Endodermal cell (in vitro differentiated cells): ENCODE measurements at regions not wholly inside any gene's neighbourhood (a gene's known extent, or its start where the extent isn't known, plus 50 kb on each side); places are given as distances from the start of the nearest gene placed in this dataset.

Source experiments
- DNase-seq: peaks from one replicate; pipeline ENCODE4 v3.0.0-alpha.2; 2017
- H3K27ac ChIP-seq: 2 replicates; pipeline ENCODE4 v1.5.1; 2013; ENCODE audit warnings: mild to moderate bottlenecking, low read depth, low read length, moderate library complexity
- H3K27me3 ChIP-seq: 2 replicates; pipeline ENCODE4 v1.6.1; 2013; ENCODE audit warnings: mild to moderate bottlenecking, low read length, moderate library complexity; ENCODE audit not compliant: insufficient read depth, control insufficient read depth, poor library complexity, severe bottlenecking
- H3K36me3 ChIP-seq: 2 replicates; pipeline ENCODE4 v1.7.0; 2013; ENCODE audit warnings: mild to moderate bottlenecking, low read length, moderate library complexity; ENCODE audit not compliant: control insufficient read depth, insufficient read depth
- H3K4me1 ChIP-seq: one replicate; pipeline ENCODE4 v1.7.0; 2013; ENCODE audit warnings: low read length; ENCODE audit not compliant: control insufficient read depth, insufficient read depth
- H3K4me3 ChIP-seq: 2 replicates; pipeline ENCODE4 v1.5.1; 2013; ENCODE audit warnings: mild to moderate bottlenecking, low read length, moderate library complexity
- H3K9ac ChIP-seq: 2 replicates; pipeline ENCODE4 v1.6.1; 2013; ENCODE audit warnings: mild to moderate bottlenecking, low read length, moderate library complexity; ENCODE audit not compliant: poor library complexity, severe bottlenecking; ENCODE audit errors: extremely low read depth
- H3K9me3 ChIP-seq: 2 replicates; pipeline ENCODE4 v1.6.1; 2013; ENCODE audit warnings: mild to moderate bottlenecking, low read length, moderate library complexity; ENCODE audit not compliant: control insufficient read depth
- H3K27ac Mint-ChIP-seq: 2 replicates; pipeline ENCODE4 v1.8.0; 2020; ENCODE audit warnings: mixed read lengths
- H3K27me3 Mint-ChIP-seq: 2 replicates; pipeline ENCODE4 v1.8.0; 2021; ENCODE audit warnings: mild to moderate bottlenecking, mixed read lengths; ENCODE audit not compliant: insufficient read depth
- H3K36me3 Mint-ChIP-seq: 2 replicates; pipeline ENCODE4 v1.8.0; 2020; ENCODE audit warnings: low read depth, mixed read lengths
- H3K4me1 Mint-ChIP-seq: 2 replicates; pipeline ENCODE4 v1.8.0; 2020; ENCODE audit warnings: mixed read lengths
- H3K4me3 Mint-ChIP-seq: 2 replicates; pipeline ENCODE4 v1.8.0; 2020; ENCODE audit warnings: mild to moderate bottlenecking, moderate library complexity, mixed read lengths
- H3K9me3 Mint-ChIP-seq: 2 replicates; pipeline ENCODE4 v1.8.0; 2020; ENCODE audit warnings: mild to moderate bottlenecking, mixed read lengths
- CTCF ChIP-seq: fragments of 200-600 bp; sonication (generic); conservative IDR thresholded peaks from 2 replicates; pipeline ENCODE4 v1.5.0; 2021; ENCODE audit warnings: antibody characterized with exemption, mild to moderate bottlenecking
- WGBS, 2 experiments: methylation state at CpG; one replicate each; pipeline versions ENCODE4 v1.1.5 to v1.1.7; 2013; ENCODE audit warnings: missing lambda C conversion rate in 2 of 2, mixed read lengths in 1 of 2; ENCODE audit not compliant: insufficient coverage in 1 of 2, insufficient read length in 1 of 2; 5-methylcytosine and 5-hydroxymethylcytosine counted together

GRCh38 chr6:144877118-144877517, 592.0 kb downstream of the UTRN start:
- no peak overlapping the region for H3K27ac Mint-ChIP-seq
- peaks cover 1% of the 10 kb centered on the region for H3K4me1 Mint-ChIP-seq
- H3K27me3 ChIP-seq: no peaks in the 10 kb centered on the region
- WGBS, 2 experiments: 91% methylated on average over 1 of the region's 1 CpG; no CpG with 5 or more reads in 1 of the 2 experiments
- H3K4me3 Mint-ChIP-seq: no peak overlapping the region
- peaks cover 11% of the 10 kb centered on the region for H3K36me3 Mint-ChIP-seq
- no peak overlapping the region for H3K9ac ChIP-seq
- peaks cover 3% of the 10 kb centered on the region for H3K4me1 ChIP-seq
- no peaks in the 10 kb centered on the region for H3K27me3 Mint-ChIP-seq
- H3K9me3 Mint-ChIP-seq: peaks cover 18% of the 10 kb centered on the region
- no peak for TF ChIP-seq CTCF
- no peak for DNase-seq
- H3K27ac ChIP-seq: no peak overlapping the region
- H3K9me3 ChIP-seq: peaks cover 21% of the 10 kb centered on the region
- H3K36me3 ChIP-seq: no peaks in the 10 kb centered on the region
- H3K4me3 ChIP-seq: no peak overlapping the region

GRCh38 chr6:144878577-144878976, 593.4 kb downstream of the UTRN start:
- no peak for DNase-seq
- Histone ChIP-seq H3K4me1 (peaks cover 3% of the 10 kb centered on the region), H3K9me3 (peaks cover 7% of the 10 kb centered on the region), H3K27me3 (no peaks in the 10 kb centered on the region), H3K27ac (no peak overlapping the region), H3K36me3 (no peaks in the 10 kb centered on the region), H3K4me3 (no peak overlapping the region), H3K9ac (no peak overlapping the region)
- WGBS, 2 experiments: 93% methylated on average over 3 to 5 of the region's 5 CpGs
- Mint-ChIP-seq H3K4me3 (no peak overlapping the region), H3K27ac (no peak overlapping the region), H3K36me3 (peaks cover 5% of the 10 kb centered on the region), H3K9me3 (peaks cover 10% of the 10 kb centered on the region), H3K27me3 (no peaks in the 10 kb centered on the region), H3K4me1 (peaks cover 1% of the 10 kb centered on the region)
- TF ChIP-seq CTCF: no peak

- H3K27ac Mint-ChIP-seq: no peak overlapping the region
- H3K4me1 Mint-ChIP-seq: peaks cover 1% of the 10 kb centered on the region
Measured at GRCh38 chr6:144879436-144879835, 594.3 kb downstream of the UTRN start.

More at GRCh38 chr6:144879436-144879835, 594.3 kb downstream of the UTRN start:
- Histone ChIP-seq H3K9me3 (no peaks in the 10 kb centered on the region), H3K4me3 (no peak overlapping the region), H3K27me3 (no peaks in the 10 kb centered on the region), H3K36me3 (no peaks in the 10 kb centered on the region), H3K27ac (no peak overlapping the region), H3K4me1 (peaks cover 3% of the 10 kb centered on the region), H3K9ac (no peak overlapping the region)
- peaks cover 3% of the 10 kb centered on the region for H3K9me3 Mint-ChIP-seq
- no peak for TF ChIP-seq CTCF
- 100% methylated on average over 3 of the region's 3 CpGs for WGBS, 2 experiments
- no peak overlapping the region for H3K4me3 Mint-ChIP-seq
- no peaks in the 10 kb centered on the region for H3K36me3 Mint-ChIP-seq
- no peaks in the 10 kb centered on the region for H3K27me3 Mint-ChIP-seq
- DNase-seq: no peak
